IMR-90 (cell line): ENCODE measurements at regions not wholly inside any gene's neighbourhood (a gene's known extent, or its start where the extent isn't known, plus 50 kb on each side); places are given as distances from the start of the nearest gene placed in this dataset.

Experiments used
- ATAC-seq: fragments of 200-7000 bp; cut with Tn5 transposase; 2 replicates; pipeline ENCODE4 v1.9.1; 2020; ENCODE audit warnings: low read depth, mild to moderate bottlenecking, moderate library complexity
- BruUV-seq: library from RNA; stranded (reverse); fragments of 400-500 nt; replicated peaks from 2 replicates; lab custom pipeline; 2021; lab: Mats Ljungman, UMichigan
- CTCF ChIA-PET: fragments of 300-600 bp; formaldehyde crosslinking; extraction: SDS; loops from one replicate; lab custom pipeline; 2021; ENCODE audit warnings: antibody characterized with exemption; lab: Yijun Ruan, JAX
- POLR2A ChIA-PET: fragments of 300-600 bp; sonication (Branson Sonifier 250); formaldehyde crosslinking; loops from one replicate; lab custom pipeline; 2022; ENCODE audit warnings: antibody characterized with exemption; ENCODE audit not compliant: unreplicated experiment; lab: Charles Lee
- DNase-seq: peaks from one replicate; pipeline ENCODE4 v3.0.0; 2013
- H2AFZ ChIP-seq: replicated peaks from 2 replicates; pipeline ENCODE3; 2013; ENCODE audit warnings: low read length, mild to moderate bottlenecking; ENCODE audit not compliant: poor library complexity
- H2AK5ac ChIP-seq: 2 replicates; pipeline ENCODE4 v1.6.1; 2013; ENCODE audit warnings: low read depth, low read length, inconsistent platforms
- H2AK9ac ChIP-seq: replicated peaks from 2 replicates; pipeline ENCODE3; 2013; ENCODE audit warnings: mild to moderate bottlenecking, low read depth, low read length, moderate library complexity; ENCODE audit not compliant: poor library complexity
- H2BK120ac ChIP-seq: 2 replicates; pipeline ENCODE4 v1.6.1; 2013; ENCODE audit warnings: low read depth, low read length, inconsistent platforms
- H2BK15ac ChIP-seq: 3 replicates; pipeline ENCODE4 v1.6.1; 2013; ENCODE audit warnings: low read depth, low read length, inconsistent platforms
- H2BK20ac ChIP-seq: 2 replicates; pipeline ENCODE4 v1.6.1; 2013; ENCODE audit warnings: low read depth, mild to moderate bottlenecking, inconsistent platforms, low read length, moderate library complexity
- H2BK5ac ChIP-seq: 2 replicates; pipeline ENCODE4 v1.6.1; 2013; ENCODE audit warnings: mild to moderate bottlenecking, low read depth, low read length, inconsistent platforms; ENCODE audit not compliant: poor library complexity, severe bottlenecking
- H3K14ac ChIP-seq: replicated peaks from 2 replicates; pipeline ENCODE4 v1.6.1; 2013; ENCODE audit warnings: low read depth, low read length, inconsistent platforms
- H3K18ac ChIP-seq: 2 replicates; pipeline ENCODE4 v1.6.1; 2013; ENCODE audit warnings: low read depth, low read length, control low read depth
- H3K23ac ChIP-seq: 2 replicates; pipeline ENCODE4 v1.6.1; 2013; ENCODE audit warnings: low read depth, low read length, inconsistent platforms
- H3K27ac ChIP-seq: 2 replicates; pipeline ENCODE4 v1.5.1; 2013; ENCODE audit warnings: mild to moderate bottlenecking, control low read depth, low read length; ENCODE audit not compliant: insufficient read depth
- H3K27me3 ChIP-seq: 2 replicates; pipeline ENCODE4 v1.6.1; 2013; ENCODE audit warnings: low read length; ENCODE audit not compliant: control insufficient read depth, insufficient read depth
- H3K36me3 ChIP-seq: 2 replicates; pipeline ENCODE4 v1.6.1; 2013; ENCODE audit warnings: low read length, mixed read lengths; ENCODE audit not compliant: control insufficient read depth, insufficient read depth
- H3K4ac ChIP-seq: 2 replicates; pipeline ENCODE4 v1.6.1; 2013; ENCODE audit warnings: low read depth, low read length, inconsistent platforms
- H3K4me1 ChIP-seq: 2 replicates; pipeline ENCODE4 v1.6.1; 2013; ENCODE audit warnings: low read length, mixed read lengths; ENCODE audit not compliant: control insufficient read depth, insufficient read depth
- H3K4me2 ChIP-seq: 2 replicates; pipeline ENCODE4 v1.6.1; 2013; ENCODE audit warnings: low read depth, mild to moderate bottlenecking, control low read depth, low read length, moderate library complexity
- H3K4me3 ChIP-seq: 2 replicates; pipeline ENCODE4 v1.5.1; 2013; ENCODE audit warnings: low read depth, mild to moderate bottlenecking, control low read depth, low read length, moderate library complexity; ENCODE audit not compliant: insufficient read depth
- H3K56ac ChIP-seq: 2 replicates; pipeline ENCODE4 v1.6.1; 2013; ENCODE audit warnings: low read length, inconsistent platforms; ENCODE audit not compliant: insufficient read depth; ENCODE audit errors: extremely low read depth
- H3K79me1 ChIP-seq, 2 experiments: 2 replicates each; pipeline ENCODE4 v1.6.1; 2013; ENCODE audit warnings: low read length in 2 of 2, inconsistent platforms in 1 of 2, low read depth in 1 of 2
- H3K9ac ChIP-seq: 2 replicates; pipeline ENCODE4 v1.6.1; 2013; ENCODE audit warnings: low read depth, low read length, control low read depth
- H3K9me1 ChIP-seq: 2 replicates; pipeline ENCODE4 v1.6.1; 2013; ENCODE audit warnings: low read length, inconsistent platforms; ENCODE audit not compliant: insufficient read depth
- H3K9me3 ChIP-seq: 2 replicates; pipeline ENCODE4 v1.6.1; 2013; ENCODE audit warnings: low read length; ENCODE audit not compliant: control insufficient read depth, insufficient read depth
- H4K20me1 ChIP-seq: 2 replicates; pipeline ENCODE4 v1.6.1; 2013; ENCODE audit warnings: low read length, inconsistent platforms; ENCODE audit not compliant: insufficient read depth
- H4K5ac ChIP-seq: 2 replicates; pipeline ENCODE4 v1.6.1; 2013; ENCODE audit warnings: mild to moderate bottlenecking, low read depth, low read length, control low read depth
- H4K8ac ChIP-seq, 2 experiments: 2 replicates each; pipeline ENCODE4 v1.6.1; 2013; ENCODE audit warnings: low read depth in 2 of 2, low read length in 2 of 2, control low read depth in 1 of 2, inconsistent platforms in 1 of 2
- H4K91ac ChIP-seq: 2 replicates; pipeline ENCODE4 v1.6.1; 2013; ENCODE audit warnings: low read depth, low read length, inconsistent platforms; ENCODE audit not compliant: insufficient read depth
- BHLHE40 ChIP-seq: fragments of 150-350 bp; IDR thresholded peaks from 2 replicates; pipeline ENCODE4 v1.6.1; 2016; ENCODE audit warnings: mild to moderate bottlenecking, low read depth, low read length
- CEBPB ChIP-seq: IDR thresholded peaks from 2 replicates; pipeline ENCODE4 v1.6.1; 2012; ENCODE audit warnings: low read depth, low read length, improper control_type of control experiment
- CHD1 ChIP-seq: IDR thresholded peaks from 2 replicates; pipeline ENCODE4 v1.6.1; 2012; ENCODE audit warnings: low read depth, low read length, improper control_type of control experiment
- FOS ChIP-seq: fragments of 150-350 bp; IDR thresholded peaks from 2 replicates; pipeline ENCODE4 v1.6.1; 2016; ENCODE audit warnings: low read depth, low read length
- MAZ ChIP-seq: IDR thresholded peaks from 2 replicates; pipeline ENCODE4 v1.6.1; 2012; ENCODE audit warnings: low read depth, mild to moderate bottlenecking, low read length, improper control_type of control experiment, moderate library complexity, borderline replicate concordance
- MXI1 ChIP-seq: IDR thresholded peaks from 2 replicates; pipeline ENCODE4 v1.6.1; 2012; ENCODE audit warnings: low read depth, mild to moderate bottlenecking, low read length, moderate library complexity, borderline replicate concordance
- SMC3 ChIP-seq: fragments of 150-350 bp; IDR thresholded peaks from 2 replicates; pipeline ENCODE4 v1.6.1; 2016; ENCODE audit warnings: low read depth, mild to moderate bottlenecking, antibody characterized with exemption, low read length, moderate library complexity
- USF2 ChIP-seq: fragments of 150-350 bp; IDR thresholded peaks from 2 replicates; pipeline ENCODE4 v1.6.1; 2017; ENCODE audit warnings: mild to moderate bottlenecking, antibody characterized with exemption, low read length, low read depth
- WGBS, 2 experiments: methylation state at CpG; one replicate each; pipeline versions ENCODE4 v1.1.5 to v1.1.7; 2013; ENCODE audit warnings: missing lambda C conversion rate in 2 of 2; ENCODE audit not compliant: insufficient read length in 1 of 2; ENCODE audit errors: extremely low coverage in 2 of 2; 5-methylcytosine and 5-hydroxymethylcytosine counted together
- dilution Hi-C: fragments of 300-500 bp; cut with HindIII; formaldehyde crosslinking; loops from one replicate; pipeline ENCODE4 v1.14.3; 2018; ENCODE audit warnings: low sequenced_read_pairs; ENCODE audit not compliant: unreplicated experiment
- in situ Hi-C: fragments of 300-500 bp; cut with MboI; formaldehyde crosslinking; loops from 3 replicates; pipeline ENCODE4 v1.14.3; 2019; ENCODE audit warnings: low sequenced_read_pairs, inconsistent platforms, mixed read lengths
- intact Hi-C: fragments of 100-400 bp; cut with micrococcal nuclease; formaldehyde crosslinking; loops from 2 replicates; pipeline ENCODE4 v1.10.0; 2022
- TF ChIP-seq, protein P1 (sequence below): fragments of 150-350 bp; IDR thresholded peaks from 2 replicates; pipeline ENCODE4 v1.6.1; 2016; ENCODE audit warnings: low read depth, mild to moderate bottlenecking, low read length, moderate library complexity, borderline replicate concordance

- Histone ChIP-seq H2AFZ (no peak overlapping the region), H4K5ac (no peak overlapping the region), H3K4me2 (no peak overlapping the region), H2AK5ac (no peak overlapping the region), H2BK20ac (no peak overlapping the region), H2BK5ac (no peak overlapping the region), H2BK15ac (no peak overlapping the region; the same call in 2 of the 3 replicates), H3K14ac (no peak overlapping the region), H3K4me1 (peaks cover 8% of the 10 kb centered on the region), H3K56ac (no peak overlapping the region), H3K23ac (no peak overlapping the region), H4K20me1 (no peaks in the 10 kb centered on the region), H3K18ac (no peak overlapping the region), H4K91ac (no peak overlapping the region; the same call in 1 of the 2 replicates), H2AK9ac (no peak overlapping the region), H3K9me1 (peaks cover under 1% of the 10 kb centered on the region; the same call in 1 of the 2 replicates), H3K4ac (no peak overlapping the region), H3K9me3 (peaks cover 14% of the 10 kb centered on the region), H3K4me3 (no peak overlapping the region), H3K27me3 (no peaks in the 10 kb centered on the region), H3K9ac (no peak overlapping the region), H3K36me3 (no peaks in the 10 kb centered on the region), H4K8ac (no peak overlapping the region), H3K27ac (no peak overlapping the region), H2BK120ac (no peak overlapping the region), H3K79me1 (no peaks in the 10 kb centered on the region)
- no TSS peak for BruUV-seq
- intact Hi-C loops (no loop called here), dilution Hi-C loops (no loop called here), in situ Hi-C loops (no loop called here)
- ChIA-PET POLR2A (no interaction called here), CTCF (no interaction called here)
- DNase-seq (no peak), ATAC-seq (no peak)
- TF ChIP-seq SMC3 (no peak), MAZ (no peak), CHD1 (no peak), FOS (no peak), MXI1 (no peak), USF2 (no peak), CEBPB (no peak), BHLHE40 (no peak)
- TF ChIP-seq, protein P1, sequence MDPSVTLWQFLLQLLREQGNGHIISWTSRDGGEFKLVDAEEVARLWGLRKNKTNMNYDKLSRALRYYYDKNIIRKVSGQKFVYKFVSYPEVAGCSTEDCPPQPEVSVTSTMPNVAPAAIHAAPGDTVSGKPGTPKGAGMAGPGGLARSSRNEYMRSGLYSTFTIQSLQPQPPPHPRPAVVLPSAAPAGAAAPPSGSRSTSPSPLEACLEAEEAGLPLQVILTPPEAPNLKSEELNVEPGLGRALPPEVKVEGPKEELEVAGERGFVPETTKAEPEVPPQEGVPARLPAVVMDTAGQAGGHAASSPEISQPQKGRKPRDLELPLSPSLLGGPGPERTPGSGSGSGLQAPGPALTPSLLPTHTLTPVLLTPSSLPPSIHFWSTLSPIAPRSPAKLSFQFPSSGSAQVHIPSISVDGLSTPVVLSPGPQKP = no peak
- WGBS, 2 experiments = no CpG with 5 or more reads among the region's 1 CpG
Measured at GRCh38 chr15:39367596-39367995, 213.3 kb upstream of the THBS1 start.
